ENCODE measurements at regions not wholly inside any gene's neighbourhood (a gene's known extent, or its start where the extent isn't known, plus 50 kb on each side); places are given as distances from the start of the nearest gene placed in this dataset.

DNA sequence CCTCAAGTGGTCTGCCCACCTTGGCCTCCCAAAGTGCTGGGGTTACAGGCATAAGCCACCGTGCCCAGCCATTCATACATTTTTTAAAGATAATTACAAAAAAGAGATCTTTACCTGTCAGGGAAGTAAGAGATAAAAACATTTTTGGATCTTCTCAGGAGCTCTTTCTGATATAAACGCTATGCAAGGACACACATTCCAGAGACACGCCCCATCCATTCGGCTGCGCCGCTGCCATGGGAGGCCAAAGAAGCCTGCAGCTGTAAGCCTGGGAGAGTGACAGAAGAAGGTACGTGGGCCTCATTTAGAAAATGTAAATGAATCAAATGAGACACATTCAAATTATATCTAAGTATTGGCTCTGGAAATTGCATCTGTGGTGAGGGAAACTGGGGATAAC is 85.3 kb downstream of the LYZL1 start:
- no peaks in the 10 kb centered on the region for H4K20me1 ChIP-seq (ENCODE audit: insufficient read depth)
- H3K4me3 ChIP-seq (ENCODE audit: low read length): no peak overlapping the region
- TF ChIP-seq, protein P1, sequence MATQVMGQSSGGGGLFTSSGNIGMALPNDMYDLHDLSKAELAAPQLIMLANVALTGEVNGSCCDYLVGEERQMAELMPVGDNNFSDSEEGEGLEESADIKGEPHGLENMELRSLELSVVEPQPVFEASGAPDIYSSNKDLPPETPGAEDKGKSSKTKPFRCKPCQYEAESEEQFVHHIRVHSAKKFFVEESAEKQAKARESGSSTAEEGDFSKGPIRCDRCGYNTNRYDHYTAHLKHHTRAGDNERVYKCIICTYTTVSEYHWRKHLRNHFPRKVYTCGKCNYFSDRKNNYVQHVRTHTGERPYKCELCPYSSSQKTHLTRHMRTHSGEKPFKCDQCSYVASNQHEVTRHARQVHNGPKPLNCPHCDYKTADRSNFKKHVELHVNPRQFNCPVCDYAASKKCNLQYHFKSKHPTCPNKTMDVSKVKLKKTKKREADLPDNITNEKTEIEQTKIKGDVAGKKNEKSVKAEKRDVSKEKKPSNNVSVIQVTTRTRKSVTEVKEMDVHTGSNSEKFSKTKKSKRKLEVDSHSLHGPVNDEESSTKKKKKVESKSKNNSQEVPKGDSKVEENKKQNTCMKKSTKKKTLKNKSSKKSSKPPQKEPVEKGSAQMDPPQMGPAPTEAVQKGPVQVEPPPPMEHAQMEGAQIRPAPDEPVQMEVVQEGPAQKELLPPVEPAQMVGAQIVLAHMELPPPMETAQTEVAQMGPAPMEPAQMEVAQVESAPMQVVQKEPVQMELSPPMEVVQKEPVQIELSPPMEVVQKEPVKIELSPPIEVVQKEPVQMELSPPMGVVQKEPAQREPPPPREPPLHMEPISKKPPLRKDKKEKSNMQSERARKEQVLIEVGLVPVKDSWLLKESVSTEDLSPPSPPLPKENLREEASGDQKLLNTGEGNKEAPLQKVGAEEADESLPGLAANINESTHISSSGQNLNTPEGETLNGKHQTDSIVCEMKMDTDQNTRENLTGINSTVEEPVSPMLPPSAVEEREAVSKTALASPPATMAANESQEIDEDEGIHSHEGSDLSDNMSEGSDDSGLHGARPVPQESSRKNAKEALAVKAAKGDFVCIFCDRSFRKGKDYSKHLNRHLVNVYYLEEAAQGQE (IDR thresholded peaks at IDR 0.05; ENCODE audit: borderline replicate concordance): no peak
- TF ChIP-seq SMC3 (conservative IDR thresholded peaks at IDR 0.05; ENCODE audit: poor library complexity) (no peak), MXI1 (conservative IDR thresholded peaks at IDR 0.05; ENCODE audit: poor library complexity, severe bottlenecking) (no peak), RAD21 (conservative IDR thresholded peaks at IDR 0.05) (no peak), TAF1 (IDR thresholded peaks at IDR 0.05; ENCODE audit: low read depth) (no peak), EZH2 (IDR thresholded peaks at IDR 0.05; ENCODE audit: borderline replicate concordance, insufficient read depth, low read length, poor library complexity, severe bottlenecking) (no peak), EP300 (conservative IDR thresholded peaks at IDR 0.05; ENCODE audit: poor library complexity, severe bottlenecking) (no peak), POLR2AphosphoS5 (IDR thresholded peaks at IDR 0.05) (no peak)
- TF ChIP-seq, protein P2, sequence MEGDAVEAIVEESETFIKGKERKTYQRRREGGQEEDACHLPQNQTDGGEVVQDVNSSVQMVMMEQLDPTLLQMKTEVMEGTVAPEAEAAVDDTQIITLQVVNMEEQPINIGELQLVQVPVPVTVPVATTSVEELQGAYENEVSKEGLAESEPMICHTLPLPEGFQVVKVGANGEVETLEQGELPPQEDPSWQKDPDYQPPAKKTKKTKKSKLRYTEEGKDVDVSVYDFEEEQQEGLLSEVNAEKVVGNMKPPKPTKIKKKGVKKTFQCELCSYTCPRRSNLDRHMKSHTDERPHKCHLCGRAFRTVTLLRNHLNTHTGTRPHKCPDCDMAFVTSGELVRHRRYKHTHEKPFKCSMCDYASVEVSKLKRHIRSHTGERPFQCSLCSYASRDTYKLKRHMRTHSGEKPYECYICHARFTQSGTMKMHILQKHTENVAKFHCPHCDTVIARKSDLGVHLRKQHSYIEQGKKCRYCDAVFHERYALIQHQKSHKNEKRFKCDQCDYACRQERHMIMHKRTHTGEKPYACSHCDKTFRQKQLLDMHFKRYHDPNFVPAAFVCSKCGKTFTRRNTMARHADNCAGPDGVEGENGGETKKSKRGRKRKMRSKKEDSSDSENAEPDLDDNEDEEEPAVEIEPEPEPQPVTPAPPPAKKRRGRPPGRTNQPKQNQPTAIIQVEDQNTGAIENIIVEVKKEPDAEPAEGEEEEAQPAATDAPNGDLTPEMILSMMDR (IDR thresholded peaks at IDR 0.05; ENCODE audit: poor library complexity, severe bottlenecking): no peak
- H3K27me3 ChIP-seq (ENCODE audit: insufficient read depth, low read depth, low read length): no peaks in the 10 kb centered on the region
- no peaks in the 10 kb centered on the region for H3K9me3 ChIP-seq (ENCODE audit: low read length)
- H3K79me2 ChIP-seq (replicated peaks; ENCODE audit: insufficient read depth, low read length): no peaks in the 10 kb centered on the region
- H3K27ac ChIP-seq (ENCODE audit: low read length): no peak overlapping the region
- H2AFZ ChIP-seq (ENCODE audit: low read depth, low read length): no peak overlapping the region
- H3K36me3 ChIP-seq (ENCODE audit: insufficient read depth, low read length): no peaks in the 10 kb centered on the region
- H3K4me2 ChIP-seq (ENCODE audit: low read length): no peak overlapping the region
- no peak overlapping the region for H3K9ac ChIP-seq (ENCODE audit: low read length)
- no peaks in the 10 kb centered on the region for H3K9me2 ChIP-seq (ENCODE audit: insufficient read depth, low read length)
- no peaks in the 10 kb centered on the region for H3F3A ChIP-seq (ENCODE audit: insufficient read depth, low read length, poor library complexity, severe bottlenecking)

DNA sequence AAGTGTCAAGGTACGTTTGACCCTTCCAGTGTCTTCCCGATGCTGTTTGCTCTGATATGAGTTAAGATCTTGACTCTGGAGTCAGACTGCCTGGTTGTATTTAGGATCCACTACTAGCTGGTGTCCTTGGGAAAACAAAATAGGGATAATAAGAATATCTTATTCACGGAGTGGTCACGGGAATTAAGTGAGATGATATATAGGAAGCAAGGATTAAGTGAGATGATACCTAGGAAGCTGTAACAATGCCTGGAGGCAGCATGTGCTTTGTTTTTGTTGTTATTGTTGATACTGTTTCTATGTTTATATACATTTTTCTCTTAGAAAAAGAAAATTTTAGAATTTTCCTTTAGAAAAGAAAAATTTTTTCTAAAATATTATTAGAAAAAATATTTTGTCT is 87.0 kb downstream of the LYZL1 start:
- H3K9me2 ChIP-seq (ENCODE audit: insufficient read depth, low read length): no peaks in the 10 kb centered on the region
- H2AFZ ChIP-seq (ENCODE audit: low read depth, low read length): no peak overlapping the region
- no peaks in the 10 kb centered on the region for H3F3A ChIP-seq (ENCODE audit: insufficient read depth, low read length, poor library complexity, severe bottlenecking)
- TF ChIP-seq, protein P2 (IDR thresholded peaks at IDR 0.05; ENCODE audit: poor library complexity, severe bottlenecking): no peak
- TF ChIP-seq SMC3 (conservative IDR thresholded peaks at IDR 0.05; ENCODE audit: poor library complexity) (no peak), MXI1 (conservative IDR thresholded peaks at IDR 0.05; ENCODE audit: poor library complexity, severe bottlenecking) (no peak), TAF1 (IDR thresholded peaks at IDR 0.05; ENCODE audit: low read depth) (no peak), POLR2AphosphoS5 (IDR thresholded peaks at IDR 0.05) (no peak), EP300 (conservative IDR thresholded peaks at IDR 0.05; ENCODE audit: poor library complexity, severe bottlenecking) (no peak), EZH2 (IDR thresholded peaks at IDR 0.05; ENCODE audit: borderline replicate concordance, insufficient read depth, low read length, poor library complexity, severe bottlenecking) (no peak), RAD21 (conservative IDR thresholded peaks at IDR 0.05) (no peak)
- TF ChIP-seq, protein P1 (IDR thresholded peaks at IDR 0.05; ENCODE audit: borderline replicate concordance): no peak
- H3K36me3 ChIP-seq (ENCODE audit: insufficient read depth, low read length): no peaks in the 10 kb centered on the region
- no peak overlapping the region for H3K27ac ChIP-seq (ENCODE audit: low read length)
- no peaks in the 10 kb centered on the region for H3K27me3 ChIP-seq (ENCODE audit: insufficient read depth, low read depth, low read length)
- H3K9me3 ChIP-seq (ENCODE audit: low read length): no peaks in the 10 kb centered on the region
- H3K4me2 ChIP-seq (ENCODE audit: low read length): no peak overlapping the region
- no peak overlapping the region for H3K9ac ChIP-seq (ENCODE audit: low read length)
- no peaks in the 10 kb centered on the region for H4K20me1 ChIP-seq (ENCODE audit: insufficient read depth)
- no peaks in the 10 kb centered on the region for H3K79me2 ChIP-seq (replicated peaks; ENCODE audit: insufficient read depth, low read length)
- no peak overlapping the region for H3K4me3 ChIP-seq (ENCODE audit: low read length)

Measured in neural cell (in vitro differentiated cells).